ENCODE measurements at regions not wholly inside any gene's neighbourhood (a gene's known extent, or its start where the extent isn't known, plus 50 kb on each side); places are given as distances from the start of the nearest gene placed in this dataset.

- Histone ChIP-seq H3K9me3 (ENCODE audit: control insufficient read depth, low read depth, low read length) (no peaks in the 10 kb centered on the region), H3K36me3 (ENCODE audit: control insufficient read depth, low read depth, low read length) (no peaks in the 10 kb centered on the region), H3K4me1 (ENCODE audit: control insufficient read depth, low read depth, low read length) (peaks cover 4% of the 10 kb centered on the region), H3K4me3 (ENCODE audit: low read length) (no peak overlapping the region), H3K9ac (ENCODE audit: low read length) (no peak overlapping the region), H3K27ac (ENCODE audit: low read length) (no peak overlapping the region), H3K27me3 (ENCODE audit: control insufficient read depth, insufficient read depth, low read length) (no peaks in the 10 kb centered on the region)
These were observed 146.6 kb downstream of the AASDH start for GRCh38 chr4:56240554-56241174.

DNA sequence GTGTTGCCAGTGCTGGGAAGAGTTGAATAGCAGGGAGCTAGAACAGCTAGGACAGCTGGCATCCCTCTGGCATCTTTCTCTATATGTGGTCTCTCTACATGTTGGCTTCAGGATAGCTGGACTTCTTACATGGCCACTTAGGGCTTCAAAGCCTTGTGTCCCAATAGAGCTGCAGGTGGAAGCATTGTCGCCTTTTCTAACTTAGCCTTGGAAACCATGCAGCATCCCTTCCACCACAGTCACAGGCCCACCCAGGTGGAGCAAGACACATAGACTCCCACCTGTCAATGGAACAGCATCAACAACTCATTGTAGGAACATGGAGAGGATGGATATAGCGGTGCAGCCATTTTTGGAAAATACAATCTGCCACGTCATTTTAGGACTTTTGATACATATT lies 149.0 kb downstream of the AASDH start:
- no peaks in the 10 kb centered on the region for H3K36me3 ChIP-seq (ENCODE audit: control insufficient read depth, low read depth, low read length)
- H3K9ac ChIP-seq (ENCODE audit: low read length), result no peak overlapping the region
- H3K27ac ChIP-seq (ENCODE audit: low read length), result no peak overlapping the region
- H3K27me3 ChIP-seq (ENCODE audit: control insufficient read depth, insufficient read depth, low read length), result no peaks in the 10 kb centered on the region
- H3K4me3 ChIP-seq (ENCODE audit: low read length), result no peak overlapping the region
- no peaks in the 10 kb centered on the region for H3K4me1 ChIP-seq (ENCODE audit: control insufficient read depth, low read depth, low read length)
- no peaks in the 10 kb centered on the region for H3K9me3 ChIP-seq (ENCODE audit: control insufficient read depth, low read depth, low read length)

- H3K36me3 ChIP-seq (ENCODE audit: control insufficient read depth, low read depth, low read length), result no peaks in the 10 kb centered on the region
- no peak overlapping the region for H3K4me3 ChIP-seq (ENCODE audit: low read length)
- no peaks in the 10 kb centered on the region for H3K27me3 ChIP-seq (ENCODE audit: control insufficient read depth, insufficient read depth, low read length)
- no peak overlapping the region for H3K9ac ChIP-seq (ENCODE audit: low read length)
- H3K4me1 ChIP-seq (ENCODE audit: control insufficient read depth, low read depth, low read length), result no peaks in the 10 kb centered on the region
- peaks cover 6% of the 10 kb centered on the region for H3K9me3 ChIP-seq (ENCODE audit: control insufficient read depth, low read depth, low read length)
- no peak overlapping the region for H3K27ac ChIP-seq (ENCODE audit: low read length)
These were observed 151.6 kb downstream of the AASDH start for GRCh38 chr4:56235725-56236124.

GRCh38 chr4:56235011-56235410 lies 152.3 kb downstream of the AASDH start:
- Histone ChIP-seq H3K4me3 (ENCODE audit: low read length) (no peak overlapping the region), H3K36me3 (ENCODE audit: control insufficient read depth, low read depth, low read length) (no peaks in the 10 kb centered on the region), H3K27ac (ENCODE audit: low read length) (no peak overlapping the region), H3K9ac (ENCODE audit: low read length) (no peak overlapping the region), H3K9me3 (ENCODE audit: control insufficient read depth, low read depth, low read length) (peaks cover 6% of the 10 kb centered on the region), H3K4me1 (ENCODE audit: control insufficient read depth, low read depth, low read length) (no peaks in the 10 kb centered on the region), H3K27me3 (ENCODE audit: control insufficient read depth, insufficient read depth, low read length) (no peaks in the 10 kb centered on the region)

GRCh38 chr4:56234098-56234497 lies 153.2 kb downstream of the AASDH start:
- no peaks in the 10 kb centered on the region for H3K36me3 ChIP-seq (ENCODE audit: control insufficient read depth, low read depth, low read length)
- H3K4me3 ChIP-seq (ENCODE audit: low read length), result no peak overlapping the region

DNA sequence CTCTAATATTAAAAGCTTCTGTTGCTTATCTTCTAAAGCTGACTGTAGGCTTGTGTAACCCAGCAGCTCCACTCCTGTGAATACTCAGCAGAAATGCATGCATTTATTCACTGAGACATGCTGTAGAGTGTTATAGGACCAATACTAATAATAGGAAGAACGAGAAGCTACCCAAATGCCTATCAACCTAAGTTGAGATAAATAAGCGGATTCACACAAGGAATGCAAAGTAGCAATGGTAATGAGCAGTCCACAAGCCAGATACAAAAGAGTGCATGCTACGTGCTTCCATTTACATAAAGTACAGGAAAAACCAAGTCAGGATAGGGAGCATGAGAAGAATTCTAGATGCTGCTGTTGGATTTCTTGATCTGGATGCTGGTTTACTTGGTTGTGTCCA lies 155.9 kb downstream of the AASDH start:
- Histone ChIP-seq H3K27ac (ENCODE audit: low read length) (no peak overlapping the region), H3K36me3 (ENCODE audit: control insufficient read depth, low read depth, low read length) (no peaks in the 10 kb centered on the region), H3K4me1 (ENCODE audit: control insufficient read depth, low read depth, low read length) (peaks cover 13% of the 10 kb centered on the region), H3K27me3 (ENCODE audit: control insufficient read depth, insufficient read depth, low read length) (no peaks in the 10 kb centered on the region), H3K9me3 (ENCODE audit: control insufficient read depth, low read depth, low read length) (peaks cover 6% of the 10 kb centered on the region), H3K9ac (ENCODE audit: low read length) (no peak overlapping the region), H3K4me3 (ENCODE audit: low read length) (no peak overlapping the region)

More at GRCh38 chr4:56234098-56234497, 153.2 kb downstream of the AASDH start:
- no peaks in the 10 kb centered on the region for H3K27me3 ChIP-seq (ENCODE audit: control insufficient read depth, insufficient read depth, low read length)
- H3K9ac ChIP-seq (ENCODE audit: low read length), result no peak overlapping the region
- H3K27ac ChIP-seq (ENCODE audit: low read length), result no peak overlapping the region
- H3K4me1 ChIP-seq (ENCODE audit: control insufficient read depth, low read depth, low read length), result no peaks in the 10 kb centered on the region
- H3K9me3 ChIP-seq (ENCODE audit: control insufficient read depth, low read depth, low read length), result peaks cover 6% of the 10 kb centered on the region

DNA sequence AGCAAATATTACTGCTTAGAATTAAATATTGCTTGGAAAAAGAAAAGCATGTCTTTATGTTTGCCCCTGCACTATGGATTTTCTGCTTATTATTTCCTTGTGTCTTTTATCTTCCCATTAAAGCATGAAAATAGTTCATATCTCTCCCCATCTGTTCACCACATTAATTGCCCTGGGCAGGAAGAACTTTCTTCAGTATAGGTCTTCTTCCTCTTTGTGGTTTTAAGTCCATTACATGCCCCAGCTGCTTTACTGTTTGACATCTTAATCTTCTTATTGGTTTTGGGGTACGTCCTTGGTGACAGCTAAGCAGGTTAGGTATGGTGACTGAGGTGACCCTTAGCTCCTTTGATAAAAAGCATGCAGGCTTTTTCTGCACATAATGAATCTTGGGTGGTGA lies 157.3 kb downstream of the AASDH start:
- Histone ChIP-seq H3K4me3 (ENCODE audit: low read length) (no peak overlapping the region), H3K9me3 (ENCODE audit: control insufficient read depth, low read depth, low read length) (peaks cover 6% of the 10 kb centered on the region), H3K27me3 (ENCODE audit: control insufficient read depth, insufficient read depth, low read length) (no peaks in the 10 kb centered on the region), H3K4me1 (ENCODE audit: control insufficient read depth, low read depth, low read length) (peaks cover 19% of the 10 kb centered on the region), H3K27ac (ENCODE audit: low read length) (no peak overlapping the region), H3K36me3 (ENCODE audit: control insufficient read depth, low read depth, low read length) (no peaks in the 10 kb centered on the region), H3K9ac (ENCODE audit: low read length) (no peak overlapping the region)

GRCh38 chr4:56227301-56227835 lies 159.9 kb downstream of the AASDH start:
- Histone ChIP-seq H3K4me1 (ENCODE audit: control insufficient read depth, low read depth, low read length) (peaks cover 19% of the 10 kb centered on the region), H3K27ac (ENCODE audit: low read length) (no peak overlapping the region), H3K9me3 (ENCODE audit: control insufficient read depth, low read depth, low read length) (peaks cover 6% of the 10 kb centered on the region), H3K4me3 (ENCODE audit: low read length) (no peak overlapping the region), H3K9ac (ENCODE audit: low read length) (no peak overlapping the region), H3K27me3 (ENCODE audit: control insufficient read depth, insufficient read depth, low read length) (no peaks in the 10 kb centered on the region), H3K36me3 (ENCODE audit: control insufficient read depth, low read depth, low read length) (no peaks in the 10 kb centered on the region)

DNA sequence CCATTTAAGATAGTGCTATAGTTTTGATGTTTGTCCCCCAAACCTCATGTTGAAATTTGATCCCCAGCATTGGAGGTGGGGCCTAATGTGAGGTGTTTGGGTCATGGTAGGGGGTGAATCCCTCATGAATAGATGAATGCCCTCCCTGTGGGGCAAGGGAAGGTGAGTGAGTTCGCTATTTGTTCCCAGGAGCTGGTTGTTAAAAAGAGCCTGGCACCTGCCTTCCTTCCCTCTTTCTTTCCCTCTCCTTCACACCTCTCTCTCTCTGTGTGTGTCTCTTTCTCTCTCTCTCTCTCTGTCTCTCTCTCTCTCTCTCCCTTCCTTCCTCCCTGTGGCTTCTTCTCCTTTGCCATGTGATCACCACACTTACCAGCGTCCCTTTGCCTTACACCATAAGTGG lies 160.7 kb downstream of the AASDH start:
- Histone ChIP-seq H3K4me1 (ENCODE audit: control insufficient read depth, low read depth, low read length) (peaks cover 19% of the 10 kb centered on the region), H3K9ac (ENCODE audit: low read length) (no peak overlapping the region), H3K27ac (ENCODE audit: low read length) (peak overlapping the region; percentile 22), H3K9me3 (ENCODE audit: control insufficient read depth, low read depth, low read length) (no peaks in the 10 kb centered on the region), H3K27me3 (ENCODE audit: control insufficient read depth, insufficient read depth, low read length) (no peaks in the 10 kb centered on the region), H3K4me3 (ENCODE audit: low read length) (no peak overlapping the region), H3K36me3 (ENCODE audit: control insufficient read depth, low read depth, low read length) (no peaks in the 10 kb centered on the region)

DNA sequence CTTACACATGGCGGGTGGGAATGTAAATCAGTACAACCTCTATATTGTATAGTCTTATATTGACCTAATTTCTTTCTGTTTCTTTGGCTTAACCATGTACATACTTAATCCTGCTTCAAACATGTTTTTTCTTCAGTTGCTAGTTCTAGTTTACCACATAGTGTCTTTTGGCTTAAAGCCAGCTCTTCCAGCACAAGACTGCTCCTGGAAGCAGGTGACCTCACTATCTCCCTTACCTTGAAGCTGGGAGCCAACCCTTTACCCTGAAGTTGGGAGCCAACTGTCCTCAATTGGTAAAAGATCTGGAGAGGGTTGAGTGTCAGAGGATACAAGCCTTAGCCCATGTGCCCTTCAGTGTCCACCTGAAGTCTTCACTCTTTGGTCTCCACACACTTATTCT lies 162.7 kb downstream of the AASDH start:
- Histone ChIP-seq H3K9ac (ENCODE audit: low read length) (no peak overlapping the region), H3K27me3 (ENCODE audit: control insufficient read depth, insufficient read depth, low read length) (no peaks in the 10 kb centered on the region), H3K9me3 (ENCODE audit: control insufficient read depth, low read depth, low read length) (no peaks in the 10 kb centered on the region), H3K4me3 (ENCODE audit: low read length) (no peak overlapping the region), H3K4me1 (ENCODE audit: control insufficient read depth, low read depth, low read length) (peaks cover 19% of the 10 kb centered on the region), H3K27ac (ENCODE audit: low read length) (no peak overlapping the region), H3K36me3 (ENCODE audit: control insufficient read depth, low read depth, low read length) (no peaks in the 10 kb centered on the region)

DNA sequence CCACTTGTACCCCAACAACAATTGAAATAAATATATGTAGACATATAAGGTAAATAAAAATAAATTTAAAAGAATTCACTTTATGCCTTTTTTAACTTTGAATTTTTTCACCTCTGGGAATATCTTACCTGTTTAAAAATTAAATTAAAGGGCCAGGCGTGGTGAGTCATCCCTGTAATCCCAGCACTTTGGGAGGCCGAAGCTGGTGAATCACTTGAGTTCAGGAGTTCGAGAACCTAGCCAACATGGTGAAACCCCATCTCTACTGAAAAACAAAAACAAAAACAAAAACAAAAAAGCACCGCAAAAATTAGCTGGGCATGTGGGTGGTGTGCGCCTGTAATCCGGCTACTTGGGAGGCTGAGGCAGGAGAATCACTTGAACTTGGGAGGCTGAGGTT lies 164.8 kb downstream of the AASDH start:
- H3K4me1 ChIP-seq (ENCODE audit: control insufficient read depth, low read depth, low read length), result peaks cover 20% of the 10 kb centered on the region

DNA sequence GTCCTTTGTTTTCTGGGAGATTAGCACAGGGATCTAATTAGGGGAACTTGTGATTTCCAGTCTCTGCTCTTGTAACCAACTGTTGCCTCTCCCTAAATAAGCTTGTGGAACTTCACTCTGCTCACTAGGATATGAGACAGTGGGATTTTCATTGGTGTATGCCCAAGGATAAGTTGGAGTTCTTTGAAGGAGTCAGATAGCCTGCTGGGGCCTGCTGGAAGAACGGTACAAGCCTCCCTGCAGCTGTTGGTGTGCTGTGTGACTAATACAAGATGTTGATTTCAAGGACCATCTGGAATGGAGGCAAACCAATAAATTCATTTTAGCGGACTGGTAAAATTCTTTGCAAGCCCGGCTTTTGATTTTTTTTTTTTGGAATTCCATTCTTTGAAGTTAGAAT lies 167.0 kb downstream of the AASDH start:
- Histone ChIP-seq H3K36me3 (ENCODE audit: control insufficient read depth, low read depth, low read length) (no peaks in the 10 kb centered on the region), H3K4me1 (ENCODE audit: control insufficient read depth, low read depth, low read length) (peaks cover 16% of the 10 kb centered on the region), H3K27ac (ENCODE audit: low read length) (no peak overlapping the region), H3K4me3 (ENCODE audit: low read length) (no peak overlapping the region), H3K9ac (ENCODE audit: low read length) (no peak overlapping the region), H3K9me3 (ENCODE audit: control insufficient read depth, low read depth, low read length) (no peaks in the 10 kb centered on the region), H3K27me3 (ENCODE audit: control insufficient read depth, insufficient read depth, low read length) (no peaks in the 10 kb centered on the region)

More for the DNA sequence above, 164.8 kb downstream of the AASDH start:
- no peak overlapping the region for H3K27ac ChIP-seq (ENCODE audit: low read length)
- no peaks in the 10 kb centered on the region for H3K36me3 ChIP-seq (ENCODE audit: control insufficient read depth, low read depth, low read length)
- H3K9me3 ChIP-seq (ENCODE audit: control insufficient read depth, low read depth, low read length), result no peaks in the 10 kb centered on the region
- H3K4me3 ChIP-seq (ENCODE audit: low read length), result no peak overlapping the region
- no peak overlapping the region for H3K9ac ChIP-seq (ENCODE audit: low read length)
- H3K27me3 ChIP-seq (ENCODE audit: control insufficient read depth, insufficient read depth, low read length), result no peaks in the 10 kb centered on the region
